ENCODE measurements at regions not wholly inside any gene's neighbourhood (a gene's known extent, or its start where the extent isn't known, plus 50 kb on each side); places are given as distances from the start of the nearest gene placed in this dataset.

- H3K27me3 ChIP-seq = no peaks in the 10 kb centered on the region
- H3K4me3 ChIP-seq = no peak overlapping the region
- no peaks in the 10 kb centered on the region for H3K4me1 ChIP-seq
- TF ChIP-seq POLR2A (IDR thresholded peaks at IDR 0.05) (no peak), CTCF (IDR thresholded peaks at IDR 0.05) (no peak)
- H3K9me3 ChIP-seq = no peaks in the 10 kb centered on the region
- DNase-seq = no peak
- H3K36me3 ChIP-seq = no peaks in the 10 kb centered on the region
- H3K27ac ChIP-seq = no peak overlapping the region
These were observed 146.3 kb downstream of the SNX18 start for GRCh38 chr5:54663866-54664265.

GRCh38 chr5:54661111-54661510 is 143.6 kb downstream of the SNX18 start:
- DNase-seq = no peak
- Histone ChIP-seq H3K4me3 (no peak overlapping the region), H3K36me3 (no peaks in the 10 kb centered on the region), H3K4me1 (no peaks in the 10 kb centered on the region), H3K27me3 (no peaks in the 10 kb centered on the region), H3K27ac (no peak overlapping the region), H3K9me3 (no peaks in the 10 kb centered on the region)
- TF ChIP-seq POLR2A (IDR thresholded peaks at IDR 0.05) = no peak
- TF ChIP-seq CTCF (IDR thresholded peaks at IDR 0.05) = no peak

- H3K36me3 ChIP-seq = no peaks in the 10 kb centered on the region
- H3K4me3 ChIP-seq = no peak overlapping the region
- no peak overlapping the region for H3K27ac ChIP-seq
- no peaks in the 10 kb centered on the region for H3K4me1 ChIP-seq
- no peak for TF ChIP-seq POLR2A (IDR thresholded peaks at IDR 0.05)
- no peak for TF ChIP-seq CTCF (IDR thresholded peaks at IDR 0.05)
- no peaks in the 10 kb centered on the region for H3K9me3 ChIP-seq
- no peak for DNase-seq
- no peaks in the 10 kb centered on the region for H3K27me3 ChIP-seq
These were observed 142.2 kb downstream of the SNX18 start for GRCh38 chr5:54659700-54660131.

GRCh38 chr5:54658010-54658409 is 140.5 kb downstream of the SNX18 start:
- no peak overlapping the region for H3K27ac ChIP-seq
- no peaks in the 10 kb centered on the region for H3K36me3 ChIP-seq
- no peak overlapping the region for H3K4me3 ChIP-seq
- no peak for DNase-seq
- TF ChIP-seq POLR2A (IDR thresholded peaks at IDR 0.05) (no peak), CTCF (IDR thresholded peaks at IDR 0.05) (no peak)
- H3K4me1 ChIP-seq = no peaks in the 10 kb centered on the region
- no peaks in the 10 kb centered on the region for H3K27me3 ChIP-seq
- no peaks in the 10 kb centered on the region for H3K9me3 ChIP-seq

- Histone ChIP-seq H3K27ac (no peak overlapping the region), H3K36me3 (no peaks in the 10 kb centered on the region), H3K4me1 (no peaks in the 10 kb centered on the region), H3K4me3 (no peak overlapping the region), H3K27me3 (no peaks in the 10 kb centered on the region), H3K9me3 (no peaks in the 10 kb centered on the region)
- TF ChIP-seq CTCF (IDR thresholded peaks at IDR 0.05) (no peak), POLR2A (IDR thresholded peaks at IDR 0.05) (no peak)
- no peak for DNase-seq
These were observed 138.7 kb downstream of the SNX18 start for GRCh38 chr5:54656261-54656728.

GRCh38 chr5:54655761-54656160 is 138.2 kb downstream of the SNX18 start:
- Histone ChIP-seq H3K4me1 (no peaks in the 10 kb centered on the region), H3K9me3 (no peaks in the 10 kb centered on the region), H3K27ac (no peak overlapping the region), H3K27me3 (no peaks in the 10 kb centered on the region), H3K36me3 (no peaks in the 10 kb centered on the region), H3K4me3 (no peak overlapping the region)
- DNase-seq = no peak
- TF ChIP-seq POLR2A (IDR thresholded peaks at IDR 0.05) (no peak), CTCF (IDR thresholded peaks at IDR 0.05) (no peak)

All from Peyer's patch (tissue), 4 donors.